HFFc6 (cell line): ENCODE measurements at regions not wholly inside any gene's neighbourhood (a gene's known extent, or its start where the extent isn't known, plus 50 kb on each side); places are given as distances from the start of the nearest gene placed in this dataset.
A peak's percentile ranks its signal among the peaks of the same experiment; 100 is the strongest.

Source experiments
- DNase-seq: peaks from one replicate; pipeline ENCODE4 v3.0.0-alpha.2; 2018
- H3K27ac Mint-ChIP-seq: 2 replicates; pipeline ENCODE4 v1.8.0; 2020; ENCODE audit warnings: mild to moderate bottlenecking, mixed read lengths
- H3K27me3 Mint-ChIP-seq: 2 replicates; pipeline ENCODE4 v1.8.0; 2021; ENCODE audit warnings: mild to moderate bottlenecking, moderate library complexity, mixed read lengths; ENCODE audit not compliant: insufficient read depth
- H3K36me3 Mint-ChIP-seq: 2 replicates; pipeline ENCODE4 v1.8.0; 2021; ENCODE audit warnings: low read depth, mixed read lengths
- H3K4me1 Mint-ChIP-seq: 2 replicates; pipeline ENCODE4 v1.8.0; 2020; ENCODE audit warnings: low read depth, mixed read lengths
- H3K4me3 Mint-ChIP-seq: 2 replicates; pipeline ENCODE4 v1.8.0; 2020; ENCODE audit warnings: mild to moderate bottlenecking, moderate library complexity, mixed read lengths
- H3K9me3 Mint-ChIP-seq: 2 replicates; pipeline ENCODE4 v1.8.0; 2020; ENCODE audit warnings: mild to moderate bottlenecking, mixed read lengths
- CTCF ChIP-seq: fragments of 200-600 bp; sonication (generic); IDR thresholded peaks from 2 replicates; pipeline ENCODE4 v1.5.0; 2021; ENCODE audit warnings: antibody characterized with exemption, mild to moderate bottlenecking

DNA sequence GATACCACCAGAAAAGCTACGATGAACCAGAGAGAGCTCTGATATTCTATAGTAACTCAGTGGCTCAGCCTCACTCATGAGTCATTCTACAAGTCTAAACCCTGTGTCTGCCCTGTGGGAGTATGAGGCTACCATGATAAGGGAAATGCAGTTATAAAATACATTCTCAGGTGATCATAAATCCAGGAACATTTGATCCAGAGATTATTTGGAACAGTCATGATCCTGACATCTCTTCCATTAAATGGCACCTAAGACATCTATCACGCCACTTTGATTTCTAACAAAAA is 202.6 kb upstream of the RASSF8 start:
- H3K27ac Mint-ChIP-seq: no peak overlapping the region
- H3K4me3 Mint-ChIP-seq: no peak overlapping the region
- H3K9me3 Mint-ChIP-seq: no peaks in the 10 kb centered on the region
- no peak for DNase-seq
- no peaks in the 10 kb centered on the region for H3K27me3 Mint-ChIP-seq
- peaks cover 28% of the 10 kb centered on the region for H3K4me1 Mint-ChIP-seq
- no peak for TF ChIP-seq CTCF
- H3K36me3 Mint-ChIP-seq: no peaks in the 10 kb centered on the region

GRCh38 chr12:25757037-25757665 is 201.3 kb upstream of the RASSF8 start:
- no peaks in the 10 kb centered on the region for H3K36me3 Mint-ChIP-seq

DNA sequence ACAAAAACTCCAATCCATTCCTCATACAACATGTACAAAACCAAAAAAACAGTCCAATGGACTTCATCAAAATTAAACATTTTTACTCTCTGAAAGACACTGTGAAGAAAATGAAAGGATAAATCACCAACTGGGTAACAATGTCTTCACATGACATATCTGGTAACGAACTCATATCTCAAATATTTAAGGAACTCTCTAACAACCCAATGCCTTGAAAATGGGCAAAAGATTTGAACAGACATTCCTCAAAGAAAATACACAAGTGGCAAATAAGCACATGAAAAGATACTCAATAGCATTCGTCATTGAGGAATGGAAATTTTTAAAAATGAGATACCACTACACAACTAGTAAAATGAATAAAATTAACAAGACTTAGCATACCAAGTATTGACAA is 198.7 kb upstream of the RASSF8 start:
- H3K4me3 Mint-ChIP-seq: 0 out of 2 replicates have a peak overlapping the region, but pooled peaks have one; percentile 33
- peak; percentile 3 for DNase-seq
- no peaks in the 10 kb centered on the region for H3K27me3 Mint-ChIP-seq
- no peaks in the 10 kb centered on the region; the same call in 1 of the 2 replicates for H3K9me3 Mint-ChIP-seq
- H3K27ac Mint-ChIP-seq: peak overlapping the region; percentile 25; the same call in 1 of the 2 replicates
- H3K4me1 Mint-ChIP-seq: peaks cover 38% of the 10 kb centered on the region
- peaks cover 5% of the 10 kb centered on the region; the same call in 1 of the 2 replicates for H3K36me3 Mint-ChIP-seq
- TF ChIP-seq CTCF: no peak

More at GRCh38 chr12:25757037-25757665, 201.3 kb upstream of the RASSF8 start:
- Mint-ChIP-seq H3K27ac (no peak overlapping the region), H3K27me3 (no peaks in the 10 kb centered on the region), H3K9me3 (no peaks in the 10 kb centered on the region), H3K4me3 (no peak overlapping the region), H3K4me1 (peaks cover 28% of the 10 kb centered on the region)
- no peak for TF ChIP-seq CTCF
- DNase-seq: no peak

GRCh38 chr12:25761356-25761755 is 197.1 kb upstream of the RASSF8 start:
- TF ChIP-seq CTCF: no peak
- H3K9me3 Mint-ChIP-seq: no peaks in the 10 kb centered on the region; the same call in 1 of the 2 replicates
- no peak for DNase-seq
- H3K27me3 Mint-ChIP-seq: no peaks in the 10 kb centered on the region
- no peak overlapping the region for H3K27ac Mint-ChIP-seq
- peaks cover 44% of the 10 kb centered on the region for H3K4me1 Mint-ChIP-seq
- no peak overlapping the region for H3K4me3 Mint-ChIP-seq
- peaks cover 5% of the 10 kb centered on the region for H3K36me3 Mint-ChIP-seq

DNA sequence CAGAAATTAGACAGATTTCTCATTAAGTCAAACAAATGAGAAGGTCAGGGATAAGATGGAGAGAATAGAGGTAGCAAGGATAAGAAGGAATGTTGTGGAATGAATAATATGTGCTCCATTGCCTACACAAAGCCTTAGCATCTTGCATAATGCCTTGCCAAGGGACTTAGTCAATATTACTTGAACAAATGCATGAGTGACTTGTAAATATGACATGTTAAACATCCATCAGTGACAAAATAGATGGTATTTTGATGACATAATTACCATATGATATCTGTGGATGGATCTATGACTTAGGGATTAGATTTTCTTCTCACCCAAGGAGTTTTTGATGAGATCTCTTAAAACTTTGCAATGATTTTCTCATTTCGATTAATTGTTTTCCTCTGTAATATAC is 194.1 kb upstream of the RASSF8 start:
- H3K4me1 Mint-ChIP-seq: peaks cover 68% of the 10 kb centered on the region
- DNase-seq: no peak
- H3K27me3 Mint-ChIP-seq: no peaks in the 10 kb centered on the region
- TF ChIP-seq CTCF: no peak
- no peaks in the 10 kb centered on the region; the same call in 1 of the 2 replicates for H3K9me3 Mint-ChIP-seq
- peaks cover 5% of the 10 kb centered on the region for H3K36me3 Mint-ChIP-seq
- H3K4me3 Mint-ChIP-seq: no peak overlapping the region
- H3K27ac Mint-ChIP-seq: no peak overlapping the region
